ENCODE measurements at regions not wholly inside any gene's neighbourhood (a gene's known extent, or its start where the extent isn't known, plus 50 kb on each side); places are given as distances from the start of the nearest gene placed in this dataset.

GRCh38 chr10:113219446-113219845, 269.4 kb downstream of the TCF7L2 start:
- peaks cover 14% of the 10 kb centered on the region for H3K4me1 Mint-ChIP-seq
- no peak overlapping the region for H3K4me3 Mint-ChIP-seq
- no peaks in the 10 kb centered on the region for H3K9me3 Mint-ChIP-seq
- H3K4me1 ChIP-seq (ENCODE audit: control insufficient read depth, insufficient read depth, low read length) = no peaks in the 10 kb centered on the region
- no peak overlapping the region for H3K9ac ChIP-seq (ENCODE audit: extremely low read depth, low read length, poor library complexity, severe bottlenecking)
- no peak overlapping the region for H3K27ac Mint-ChIP-seq
- H3K36me3 ChIP-seq (ENCODE audit: control insufficient read depth, insufficient read depth, low read length) = no peaks in the 10 kb centered on the region
- H3K27me3 ChIP-seq (ENCODE audit: control insufficient read depth, insufficient read depth, low read length, poor library complexity, severe bottlenecking) = peaks cover 7% of the 10 kb centered on the region
- DNase-seq = peak; percentile 60
- no peaks in the 10 kb centered on the region for H3K36me3 Mint-ChIP-seq (ENCODE audit: low read depth)
- TF ChIP-seq CTCF (conservative IDR thresholded peaks at IDR 0.05) = no peak
- H3K27ac ChIP-seq (ENCODE audit: low read depth, low read length) = no peak overlapping the region
- WGBS, 2 experiments (ENCODE audit: insufficient coverage in 1 of 2, insufficient read length in 1 of 2) = 92 to 95% methylated on average over 6 to 7 of the region's 7 CpGs
- no peaks in the 10 kb centered on the region for H3K9me3 ChIP-seq (ENCODE audit: control insufficient read depth, low read length)
- H3K27me3 Mint-ChIP-seq (ENCODE audit: insufficient read depth) = peaks cover 28% of the 10 kb centered on the region
- H3K4me3 ChIP-seq (ENCODE audit: low read length) = no peak overlapping the region

GRCh38 chr10:113221756-113222168, 271.7 kb downstream of the TCF7L2 start:
- peaks cover 32% of the 10 kb centered on the region for H3K27me3 Mint-ChIP-seq (ENCODE audit: insufficient read depth)
- no peaks in the 10 kb centered on the region for H3K36me3 Mint-ChIP-seq (ENCODE audit: low read depth)
- WGBS, 2 experiments (ENCODE audit: insufficient coverage in 1 of 2, insufficient read length in 1 of 2) = 80 to 88% methylated on average over 5 to 6 of the region's 6 CpGs
- H3K4me3 Mint-ChIP-seq = no peak overlapping the region
- peak; percentile 80 for DNase-seq
- Histone ChIP-seq H3K4me1 (ENCODE audit: control insufficient read depth, insufficient read depth, low read length) (no peaks in the 10 kb centered on the region), H3K36me3 (ENCODE audit: control insufficient read depth, insufficient read depth, low read length) (no peaks in the 10 kb centered on the region), H3K9me3 (ENCODE audit: control insufficient read depth, low read length) (no peaks in the 10 kb centered on the region), H3K4me3 (ENCODE audit: low read length) (no peak overlapping the region), H3K9ac (ENCODE audit: extremely low read depth, low read length, poor library complexity, severe bottlenecking) (no peak overlapping the region), H3K27me3 (ENCODE audit: control insufficient read depth, insufficient read depth, low read length, poor library complexity, severe bottlenecking) (peaks cover 7% of the 10 kb centered on the region), H3K27ac (ENCODE audit: low read depth, low read length) (no peak overlapping the region)
- TF ChIP-seq CTCF (conservative IDR thresholded peaks at IDR 0.05) = peak; percentile 42
- no peak overlapping the region for H3K27ac Mint-ChIP-seq
- H3K9me3 Mint-ChIP-seq = no peaks in the 10 kb centered on the region
- peaks cover 14% of the 10 kb centered on the region for H3K4me1 Mint-ChIP-seq

GRCh38 chr10:113222207-113222606, 272.2 kb downstream of the TCF7L2 start:
- no peak overlapping the region for H3K4me3 ChIP-seq (ENCODE audit: low read length)
- H3K9ac ChIP-seq (ENCODE audit: extremely low read depth, low read length, poor library complexity, severe bottlenecking) = no peak overlapping the region
- H3K27me3 ChIP-seq (ENCODE audit: control insufficient read depth, insufficient read depth, low read length, poor library complexity, severe bottlenecking) = peaks cover 7% of the 10 kb centered on the region
- DNase-seq = peak; percentile 58
- WGBS, 2 experiments (ENCODE audit: insufficient coverage in 1 of 2, insufficient read length in 1 of 2) = 57 to 71% methylated on average over 8 to 12 of the region's 12 CpGs
- no peak for TF ChIP-seq CTCF (conservative IDR thresholded peaks at IDR 0.05)
- Mint-ChIP-seq H3K27ac (no peak overlapping the region), H3K9me3 (no peaks in the 10 kb centered on the region), H3K4me3 (no peak overlapping the region), H3K36me3 (ENCODE audit: low read depth) (no peaks in the 10 kb centered on the region), H3K27me3 (ENCODE audit: insufficient read depth) (peaks cover 32% of the 10 kb centered on the region), H3K4me1 (peaks cover 14% of the 10 kb centered on the region)
- no peak overlapping the region for H3K27ac ChIP-seq (ENCODE audit: low read depth, low read length)
- H3K9me3 ChIP-seq (ENCODE audit: control insufficient read depth, low read length) = no peaks in the 10 kb centered on the region
- H3K36me3 ChIP-seq (ENCODE audit: control insufficient read depth, insufficient read depth, low read length) = no peaks in the 10 kb centered on the region
- no peaks in the 10 kb centered on the region for H3K4me1 ChIP-seq (ENCODE audit: control insufficient read depth, insufficient read depth, low read length)
